Hematopoietic multipotent progenitor cell treated with erythropoietin and hydrocortisone succinate and interleukin-3 and kit ligand, for 6 days (in vitro differentiated cells): ENCODE measurements at regions not wholly inside any gene's neighbourhood (a gene's known extent, or its start where the extent isn't known, plus 50 kb on each side); places are given as distances from the start of the nearest gene placed in this dataset.
"Not testable (repeated sequence)": the region's sequence is repeated elsewhere in the genome, so short reads cannot be mapped to it uniquely, and the experiment has no call there.

Source experiments
- DNase-seq: peaks from one replicate; pipeline ENCODE4 v3.0.0-alpha.2; 2015

DNA sequence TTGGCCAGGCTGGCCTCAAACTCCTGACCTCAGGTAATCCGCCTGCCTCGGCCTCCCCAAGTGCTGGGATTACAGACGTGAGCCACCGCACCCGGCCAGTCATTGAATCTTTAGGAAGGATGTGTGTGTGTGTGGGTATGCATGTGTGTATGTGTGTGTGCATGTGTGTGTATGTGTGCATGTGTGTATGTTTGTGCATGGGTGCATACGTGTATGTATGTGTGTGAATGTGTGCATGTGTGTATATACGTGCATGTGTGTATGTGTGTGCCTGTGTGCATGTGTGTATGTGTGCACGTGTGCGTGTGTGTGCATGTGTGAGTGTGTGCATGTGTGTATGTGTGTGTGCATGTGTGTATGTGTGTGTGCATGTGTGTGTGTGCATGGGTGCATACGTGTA, 120.1 kb upstream of the SHH start:
- DNase-seq, result not testable (repeated sequence)

DNA sequence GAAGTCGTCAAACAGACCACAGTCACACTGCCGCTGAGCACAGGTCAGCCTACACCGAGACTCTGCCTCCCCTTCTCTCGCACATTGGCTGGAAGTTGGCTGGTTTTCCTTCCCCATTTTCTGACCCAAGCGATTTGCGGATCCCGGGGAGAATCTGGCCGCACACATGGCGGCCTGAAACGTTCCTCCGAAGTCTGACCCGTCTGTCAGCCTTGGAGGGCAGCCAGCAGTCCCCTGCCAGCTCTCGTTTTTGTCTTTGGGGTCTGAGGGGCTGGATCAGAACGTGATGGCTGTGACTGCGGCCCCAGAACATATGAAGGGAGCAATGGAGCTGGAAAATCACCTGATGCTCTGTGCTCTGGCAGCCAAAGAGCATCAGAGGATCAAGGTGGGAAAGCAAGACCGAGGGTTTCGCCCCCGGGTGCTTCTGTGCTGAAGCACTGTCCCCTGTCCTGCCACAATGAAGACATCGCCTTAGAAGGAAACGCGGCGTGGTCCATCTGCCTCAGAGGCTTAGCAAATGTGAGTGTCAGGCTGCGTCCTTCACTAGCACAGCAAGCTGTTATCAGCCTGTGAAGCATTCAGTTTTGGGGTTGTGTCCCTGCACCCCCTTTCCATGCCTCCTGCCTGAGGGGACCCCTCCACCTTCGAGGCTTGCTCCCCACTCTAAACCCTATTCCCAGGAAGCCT, 119.3 kb upstream of the SHH start:
- no peak for DNase-seq

DNA sequence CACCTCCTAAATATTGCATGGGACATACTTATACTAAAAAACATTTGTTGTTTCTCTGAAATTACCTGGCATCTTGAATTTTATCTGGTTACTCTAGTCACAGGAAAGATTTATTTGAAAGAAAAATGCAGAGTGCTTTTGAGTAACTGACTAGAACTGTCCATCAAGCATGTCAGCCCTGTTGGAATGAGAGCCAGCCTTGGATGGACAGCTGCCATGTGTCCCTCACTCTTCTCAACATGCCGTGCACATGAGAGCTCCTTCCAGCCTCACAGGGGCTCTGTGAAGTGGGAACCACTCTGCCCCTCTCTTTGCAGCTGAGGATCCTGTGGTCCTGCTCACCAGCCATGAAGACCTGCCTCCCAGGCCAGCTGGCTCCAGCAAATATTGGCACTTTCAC, 118.3 kb upstream of the SHH start:
- DNase-seq, result no peak

DNA sequence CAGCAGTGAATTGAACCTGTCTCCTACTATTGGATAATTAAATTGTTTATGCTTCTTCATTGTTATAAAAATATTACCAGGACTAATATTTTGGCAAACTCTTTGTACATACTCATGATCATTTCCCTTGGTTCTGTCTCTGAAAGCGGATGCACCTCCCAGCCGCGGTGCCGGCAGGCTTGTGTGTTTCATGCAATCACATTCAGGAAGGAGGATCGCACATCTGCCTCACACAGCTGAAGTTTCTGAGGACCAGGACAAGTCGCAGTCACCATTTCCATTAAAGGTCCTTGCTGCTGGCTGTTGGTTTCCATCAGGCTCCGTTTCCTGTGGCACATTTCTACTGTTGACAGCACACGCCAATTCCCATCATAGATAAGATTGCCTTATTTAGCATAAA, 117.8 kb upstream of the SHH start:
- DNase-seq, result no peak

DNA sequence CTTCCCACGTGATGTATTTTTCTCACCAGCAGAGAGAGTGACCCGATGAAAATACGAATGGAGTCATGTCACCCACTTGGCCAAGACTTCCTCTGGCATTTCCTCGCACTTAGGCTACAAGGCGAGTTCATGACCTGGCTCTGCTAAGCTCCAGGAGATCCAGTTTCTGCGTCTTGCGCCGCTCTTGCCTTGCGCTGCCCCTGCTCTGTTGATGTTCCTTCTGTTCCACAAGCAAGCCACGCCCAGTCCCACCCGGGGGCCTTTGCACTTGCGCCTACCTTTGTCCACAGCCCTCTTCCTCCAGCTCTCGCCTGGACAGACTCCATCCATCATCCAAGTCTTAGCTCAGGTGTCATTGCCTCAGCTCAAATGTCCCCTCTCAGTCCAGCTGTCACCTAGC, 116.3 kb upstream of the SHH start:
- no peak for DNase-seq

DNA sequence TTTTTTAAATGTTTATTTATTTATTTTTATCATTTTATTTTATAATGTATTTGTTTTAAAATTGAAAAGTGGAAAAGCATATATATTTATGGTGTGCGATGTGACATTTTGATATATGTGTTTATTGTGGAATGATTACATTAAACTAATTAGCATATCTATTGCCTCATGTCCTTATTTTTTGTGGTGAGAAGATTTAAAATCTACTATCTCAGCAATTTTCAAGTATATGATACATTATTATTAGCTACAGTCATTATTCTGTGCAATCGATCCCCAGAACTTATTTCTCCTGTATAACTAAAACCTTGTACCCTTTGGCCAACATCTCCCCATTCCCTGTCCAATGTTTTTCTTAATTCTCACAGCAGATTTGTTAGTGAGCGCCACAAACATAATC, 115.6 kb upstream of the SHH start:
- DNase-seq, result no peak

DNA sequence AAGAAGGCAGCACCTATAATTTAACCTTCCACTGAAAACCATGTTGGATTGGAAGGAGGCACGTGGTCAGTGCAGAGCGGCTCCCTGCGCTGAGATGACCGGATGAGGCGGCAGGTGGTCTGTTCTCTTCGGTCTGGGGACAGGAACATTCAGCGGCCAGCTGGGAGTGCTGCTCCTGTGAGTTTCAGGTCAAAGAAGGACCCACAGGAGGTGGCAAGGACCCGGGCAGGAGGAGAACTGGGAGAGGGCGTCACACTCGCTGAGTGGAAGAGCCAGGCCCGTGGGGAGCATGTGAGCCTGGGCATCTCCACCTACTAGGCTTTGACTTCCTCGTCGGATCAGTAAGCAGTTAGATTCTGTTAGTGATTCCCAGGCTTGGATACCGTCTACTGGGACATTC, 113.4 kb upstream of the SHH start:
- no peak for DNase-seq

DNA sequence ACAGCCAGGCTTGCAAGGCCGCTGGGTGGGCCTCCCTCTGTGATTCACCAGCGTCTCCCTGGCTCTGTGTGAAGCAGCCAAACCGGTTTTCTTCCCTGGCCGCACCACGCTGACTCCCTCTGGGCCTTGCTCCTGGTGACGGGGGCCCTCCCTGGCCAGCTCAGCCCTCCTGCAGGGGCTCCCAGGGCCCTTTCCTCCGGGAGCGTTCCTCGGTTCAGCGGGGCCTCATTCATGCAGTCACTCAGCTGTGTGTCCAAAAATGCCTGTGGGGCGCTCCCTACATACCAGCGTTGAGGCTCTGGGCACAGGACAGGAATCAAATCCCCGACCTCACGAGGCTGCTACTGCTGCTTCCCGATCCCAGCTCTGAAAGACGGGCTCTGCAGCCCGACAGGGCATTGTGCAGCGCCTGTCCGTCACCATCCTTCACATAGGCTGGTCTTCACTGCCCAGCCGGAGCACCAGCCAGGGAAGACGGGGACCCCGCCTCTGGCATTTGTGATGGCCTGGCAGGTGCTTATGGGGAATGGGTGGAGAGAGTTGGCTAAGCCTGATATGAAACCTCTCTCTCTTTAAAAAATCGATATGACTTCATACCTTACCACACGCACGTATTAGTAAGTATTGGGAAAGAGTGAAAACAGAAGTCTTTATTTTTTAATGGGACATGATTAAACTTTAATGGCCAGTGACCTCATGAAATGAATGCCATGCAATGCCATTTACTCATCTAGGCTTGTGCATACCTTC, 110.0 kb upstream of the SHH start:
- no peak for DNase-seq

DNA sequence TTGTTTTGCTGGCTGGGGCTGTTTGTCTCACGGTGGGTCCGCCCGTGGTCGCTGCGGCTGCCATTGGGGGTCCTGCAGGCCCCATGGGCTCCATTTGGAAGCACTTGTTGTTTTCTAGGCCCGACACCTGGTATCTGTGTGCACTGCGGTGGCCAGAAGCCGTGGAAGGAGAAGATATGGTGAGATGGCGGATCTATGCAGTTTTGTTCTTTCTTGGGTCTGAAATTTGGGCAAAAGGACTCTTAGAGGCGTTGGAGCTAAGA, 109.5 kb upstream of the SHH start:
- DNase-seq, result no peak

DNA sequence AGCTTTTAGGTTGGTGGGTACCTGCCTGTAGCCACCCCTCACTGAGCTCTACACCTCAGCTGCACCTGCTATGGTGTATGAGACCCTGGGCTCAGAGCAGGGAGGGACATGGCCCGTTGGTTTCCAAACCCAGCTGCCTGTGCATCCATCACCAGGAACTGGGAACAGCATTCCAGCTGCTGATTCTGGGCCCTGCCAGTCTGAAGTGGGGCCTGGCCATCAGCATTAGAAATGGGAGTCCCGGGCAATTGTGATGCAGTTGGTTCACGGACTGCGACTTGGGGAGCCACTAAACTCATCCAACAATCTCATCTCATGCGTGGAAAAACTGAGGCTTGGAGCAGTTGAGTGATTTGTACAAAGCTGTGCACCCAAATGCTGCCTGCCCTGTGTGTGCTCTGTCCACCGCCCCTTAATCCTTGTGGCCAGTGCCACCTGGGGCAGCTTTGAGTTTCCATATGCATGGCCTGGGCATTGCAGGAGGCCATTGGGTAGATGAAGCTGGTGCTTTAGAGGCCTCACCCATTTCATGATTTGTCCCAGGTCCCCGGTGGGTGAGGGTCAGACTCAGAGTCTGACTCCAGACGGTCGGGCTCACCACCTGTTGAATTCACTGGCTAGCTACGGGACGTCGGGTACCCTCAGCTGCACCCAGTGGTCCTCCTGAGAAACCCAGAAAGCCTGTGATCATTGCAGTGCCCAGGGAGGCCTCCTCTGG, 109.0 kb upstream of the SHH start:
- DNase-seq, result no peak

DNA sequence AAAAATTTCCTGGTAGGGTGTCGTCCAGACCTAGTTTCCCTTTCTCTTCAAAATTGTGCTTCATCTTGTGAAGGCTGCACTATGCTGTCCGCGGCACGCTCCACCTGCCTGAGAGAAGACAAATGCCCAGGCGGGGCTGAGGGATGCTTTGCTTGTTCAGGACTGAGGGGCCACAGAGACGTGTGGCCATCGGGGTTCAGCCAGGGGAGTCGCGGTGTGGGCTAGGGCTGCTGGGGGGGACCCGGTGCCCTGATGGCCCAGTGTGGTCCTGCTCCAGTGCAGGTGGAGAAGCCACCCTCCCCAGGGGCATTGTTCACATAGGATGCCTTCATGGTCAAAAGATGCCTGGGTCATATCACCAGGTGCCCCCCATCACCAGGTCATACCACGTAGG, 107.8 kb upstream of the SHH start:
- DNase-seq, result no peak

DNA sequence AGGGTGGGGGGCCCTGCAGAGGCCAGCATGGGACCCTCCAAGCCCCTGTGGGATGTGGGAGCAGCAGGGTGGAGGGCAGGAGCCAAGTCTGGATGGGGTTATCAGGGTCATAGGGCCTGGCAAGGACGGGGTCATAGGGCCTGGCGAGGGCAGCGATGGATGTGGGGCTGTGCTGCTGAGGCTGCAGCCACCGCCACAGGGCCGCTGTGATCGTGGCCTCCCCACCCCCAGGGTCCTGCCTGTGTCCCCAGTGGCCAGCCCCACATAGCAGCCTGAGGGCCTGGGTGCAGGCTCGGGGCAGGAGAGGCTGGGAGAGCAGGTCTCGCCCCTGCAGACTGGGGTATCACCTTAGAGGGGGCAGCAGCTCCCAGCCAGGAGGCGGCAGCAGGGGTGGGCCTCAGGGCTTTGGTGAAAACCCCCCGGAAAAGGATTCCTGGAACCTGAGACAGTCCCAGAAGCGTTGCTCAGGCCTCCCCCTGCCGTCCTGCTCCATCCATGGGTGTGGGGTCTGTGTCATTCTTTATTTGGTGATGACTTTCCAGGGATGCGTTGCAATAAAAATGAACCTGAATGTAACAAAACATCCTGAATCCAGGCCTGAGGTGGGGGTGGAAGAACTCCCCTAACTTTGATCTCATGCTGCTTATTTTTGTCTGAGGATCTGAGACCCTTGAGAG, 107.3 kb upstream of the SHH start:
- DNase-seq, result no peak

DNA sequence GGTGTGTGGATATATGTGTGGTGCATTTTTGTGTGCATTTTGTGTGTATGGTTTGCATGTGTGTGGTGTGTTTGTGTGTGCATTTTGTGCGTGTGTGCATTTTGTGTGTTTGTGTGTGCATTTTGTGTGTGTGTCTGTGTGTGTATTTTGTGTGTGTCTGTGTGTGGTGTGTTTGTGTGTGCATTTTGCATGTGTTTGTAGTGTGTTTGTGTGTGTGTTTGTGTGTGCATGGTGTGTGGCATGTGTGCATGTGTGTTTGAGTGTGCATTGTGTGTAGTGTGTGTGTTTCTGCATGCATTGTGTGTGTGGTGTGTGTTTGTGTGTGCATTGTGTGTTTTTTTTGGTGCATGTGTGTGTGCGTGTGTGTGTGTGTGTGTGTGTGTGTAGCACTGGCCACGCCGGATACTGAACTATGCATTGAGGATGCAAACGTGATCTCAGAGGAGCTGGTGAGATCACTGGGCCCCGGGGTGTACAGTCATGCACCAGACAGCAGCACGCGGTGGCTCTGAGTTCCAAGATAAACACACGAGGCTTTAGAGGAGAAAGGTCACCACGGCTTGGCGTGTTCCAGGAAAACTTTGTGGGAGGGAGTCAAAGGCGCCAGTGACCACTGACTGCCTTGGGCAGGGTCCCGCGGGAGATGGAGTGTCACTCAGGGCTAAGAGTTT, 106.6 kb upstream of the SHH start:
- DNase-seq, result peak; percentile 3

DNA sequence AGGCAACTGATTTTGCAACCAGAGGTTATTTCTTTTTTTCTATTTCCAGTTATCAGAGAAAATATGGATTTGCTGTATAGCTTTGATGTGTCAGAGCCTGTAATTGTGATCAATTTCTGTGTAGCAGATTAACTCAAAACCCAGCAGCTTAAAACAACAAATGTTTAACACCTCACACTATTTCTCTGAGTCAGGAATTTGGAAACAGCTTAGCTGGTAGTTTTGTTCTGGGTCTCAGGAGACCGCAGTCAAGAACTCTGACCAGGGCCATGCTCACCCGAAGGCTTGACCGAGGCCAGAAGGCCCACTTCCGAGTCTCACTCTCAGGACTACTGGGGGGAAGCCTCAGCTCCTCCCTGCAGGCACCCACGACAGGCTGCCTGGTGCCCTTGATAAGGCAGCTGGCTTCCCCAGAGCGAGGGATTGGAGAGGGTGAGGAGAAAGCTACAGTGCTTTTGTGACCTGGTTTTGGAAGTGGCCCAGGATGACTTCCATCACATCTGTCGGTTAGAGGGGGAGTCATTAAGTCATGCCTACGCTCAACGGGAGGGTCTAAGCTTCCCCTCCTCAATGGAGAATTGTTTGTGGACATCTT, 105.7 kb upstream of the SHH start:
- DNase-seq, result peak; percentile 10

DNA sequence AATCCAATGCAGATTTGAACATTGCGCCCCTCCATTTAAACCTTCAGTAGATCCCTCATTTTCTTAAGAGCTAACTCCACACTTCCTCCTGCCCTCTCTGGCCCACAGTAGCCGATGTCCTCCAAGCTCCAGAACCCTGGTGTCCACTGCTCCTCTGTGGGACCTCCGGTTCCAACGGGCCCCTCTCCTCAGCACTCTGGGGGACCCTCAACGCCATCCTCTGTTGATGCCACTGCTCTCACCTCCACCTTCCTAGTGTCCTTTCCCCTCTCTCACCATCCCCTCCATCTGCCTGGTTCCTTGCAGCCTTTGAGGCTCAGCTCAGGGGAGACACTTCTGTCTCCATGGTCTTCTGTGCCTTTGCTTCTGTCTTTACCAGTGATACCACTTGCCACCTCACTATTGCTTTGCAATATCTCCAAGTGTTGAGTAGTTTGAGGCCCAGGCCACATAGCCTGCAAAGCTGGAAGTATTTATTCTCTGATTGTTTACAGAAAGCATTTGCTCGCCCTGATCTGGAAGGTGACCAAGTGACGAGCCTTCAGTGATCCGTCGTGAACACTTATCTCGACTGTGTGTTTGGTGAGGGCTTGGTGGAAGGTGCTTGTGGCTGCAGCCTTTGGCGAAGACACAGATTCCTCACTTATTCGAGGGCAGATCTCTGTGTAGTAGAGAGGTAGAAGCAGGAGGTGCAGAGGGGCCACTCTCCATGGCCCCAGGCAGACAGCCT, 104.8 kb upstream of the SHH start:
- DNase-seq, result no peak

DNA sequence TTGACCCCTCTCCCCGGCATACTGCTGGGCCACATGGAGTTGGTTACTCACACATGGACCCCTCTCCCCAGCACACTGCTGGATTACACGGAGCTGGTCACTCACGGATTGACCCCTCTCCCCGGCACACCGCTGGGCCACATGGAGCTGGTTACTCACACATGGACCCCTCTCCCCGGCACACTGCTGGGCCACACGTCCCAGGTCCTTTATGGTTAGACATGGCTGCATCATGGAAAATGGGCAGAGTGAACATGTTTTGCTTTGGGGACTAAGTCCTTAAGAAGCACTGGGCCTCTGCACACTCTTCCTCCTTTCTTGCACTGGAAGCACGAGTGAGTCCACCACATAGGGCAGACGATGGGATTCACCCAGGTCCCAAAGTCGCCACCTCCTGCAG, 102.1 kb upstream of the SHH start:
- DNase-seq, result no peak

DNA sequence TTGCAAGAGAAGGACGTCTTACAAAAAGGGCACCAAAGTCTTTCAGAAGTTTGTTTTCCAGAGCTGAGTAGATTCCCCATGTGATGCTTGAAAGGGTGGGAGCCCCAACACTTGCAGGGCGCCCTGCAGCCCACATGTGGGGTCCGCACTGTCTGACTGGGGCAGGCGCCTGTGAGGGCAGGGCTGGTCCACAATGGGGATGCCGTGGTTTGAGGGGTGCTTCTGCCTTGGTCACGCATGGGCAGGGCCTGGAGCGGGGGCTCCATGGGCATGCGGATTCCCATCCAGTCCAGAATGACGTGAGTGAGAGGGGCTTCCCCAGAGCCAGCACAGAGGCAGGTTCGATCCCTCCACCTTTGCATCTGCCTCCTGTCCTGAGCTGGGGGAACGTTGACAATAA, 101.5 kb upstream of the SHH start:
- no peak for DNase-seq

DNA sequence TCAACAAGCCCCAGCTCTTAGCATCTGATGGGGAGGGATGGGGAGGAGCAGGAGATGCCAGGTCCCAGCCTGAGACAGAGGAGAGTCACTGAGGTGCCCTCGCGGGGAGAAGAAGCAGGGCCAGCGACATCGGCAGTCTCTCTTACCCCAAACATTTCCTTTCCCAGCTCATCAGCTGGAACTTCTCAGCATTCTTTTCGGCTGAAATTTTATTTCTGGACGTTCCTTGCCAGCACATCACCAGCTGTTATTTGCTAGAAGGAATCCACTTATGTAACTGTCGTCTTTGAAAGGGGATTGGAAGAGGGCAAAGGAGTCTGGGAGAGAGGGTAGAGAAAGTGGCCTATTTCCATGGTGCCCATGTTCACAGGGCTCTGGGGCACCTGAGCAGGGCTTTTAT, 101.0 kb upstream of the SHH start:
- DNase-seq, result no peak

DNA sequence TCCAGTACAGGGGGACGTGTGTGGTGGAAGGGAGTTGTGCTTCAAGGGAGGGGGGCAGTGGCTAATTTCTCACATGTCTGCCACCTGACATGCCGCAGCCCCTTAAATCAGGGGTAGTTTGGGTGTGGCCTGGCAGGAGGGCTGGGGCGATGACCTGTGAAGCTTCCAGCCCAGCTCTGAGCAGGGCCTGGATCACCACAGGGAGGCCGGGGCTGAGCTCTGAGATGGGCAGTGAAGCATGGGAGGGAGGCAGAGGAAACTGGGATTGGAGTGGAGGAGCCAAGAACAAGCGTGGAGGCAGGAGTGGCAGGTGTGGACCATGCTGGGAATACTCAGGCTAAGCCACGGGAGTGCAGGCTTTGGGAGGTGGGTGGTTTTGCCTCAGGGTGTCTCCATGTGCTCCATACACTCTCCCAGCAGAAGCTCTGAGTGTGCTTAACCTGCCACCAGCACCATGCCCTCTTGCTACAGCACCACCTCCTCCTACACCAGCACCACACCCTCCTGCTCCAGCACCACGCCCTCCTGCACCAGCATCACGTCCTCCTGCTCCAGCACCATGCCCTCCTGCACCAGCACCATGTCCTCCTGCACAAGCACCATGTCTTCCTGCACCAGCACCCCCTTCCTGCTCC, 99.3 kb upstream of the SHH start:
- DNase-seq, result no peak

DNA sequence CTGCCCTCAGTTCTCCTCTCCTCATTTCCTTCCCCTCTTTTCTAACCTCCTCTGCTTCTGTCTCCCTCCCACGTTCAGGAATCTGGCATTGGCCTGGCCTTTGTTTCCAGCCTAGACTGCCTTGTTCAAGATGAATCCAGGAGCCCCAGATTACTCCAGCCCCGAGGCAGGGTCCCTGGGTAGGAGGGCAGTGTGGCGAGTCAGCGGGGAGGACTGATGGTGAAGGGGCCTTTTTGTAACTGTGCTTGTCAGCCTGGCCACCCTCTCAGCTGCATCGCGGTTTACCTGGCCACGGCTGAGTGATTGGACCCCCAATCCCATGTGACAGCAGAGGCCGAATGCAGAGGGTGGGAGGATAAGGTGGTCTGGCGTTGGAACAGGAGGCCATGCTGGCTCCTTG, 96.1 kb upstream of the SHH start:
- DNase-seq, result no peak

DNA sequence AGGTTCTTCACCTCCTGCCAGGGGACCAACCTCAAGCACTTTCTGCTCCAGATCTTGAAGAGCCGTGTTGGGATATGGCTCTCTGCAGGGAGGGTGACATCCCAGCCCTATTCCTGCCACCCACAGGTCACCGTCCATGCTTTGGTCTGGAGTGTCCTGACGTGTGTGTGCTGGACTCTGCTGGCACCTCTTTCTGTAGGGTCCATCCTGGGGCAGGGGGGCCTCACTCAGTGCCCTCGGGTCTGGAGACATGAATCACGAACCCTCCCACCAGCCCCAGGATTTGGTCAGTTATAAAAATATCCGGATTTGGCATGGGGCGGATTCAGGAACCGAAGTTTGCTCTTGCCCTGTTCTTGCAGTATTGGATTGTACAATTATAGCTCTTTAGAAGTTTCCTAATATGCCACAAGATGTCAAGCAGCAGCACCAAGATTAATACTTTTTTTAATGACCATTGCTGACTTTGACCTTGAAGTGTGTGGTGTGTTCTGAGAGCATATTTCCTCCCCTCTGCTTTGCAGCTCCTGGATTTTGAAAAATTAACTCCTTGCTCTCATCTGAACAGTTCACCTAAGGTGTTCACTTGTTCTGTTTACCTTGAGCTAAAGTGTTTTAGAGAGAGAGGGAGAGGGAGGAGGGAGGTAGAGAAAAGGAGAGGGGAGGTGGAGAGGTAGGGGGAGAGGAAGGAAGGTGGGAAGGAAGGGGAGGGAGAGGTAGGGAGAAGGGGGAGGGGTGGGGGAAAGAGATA, 95.4 kb upstream of the SHH start:
- no peak for DNase-seq
